ENCODE measurements at regions not wholly inside any gene's neighbourhood (a gene's known extent, or its start where the extent isn't known, plus 50 kb on each side); places are given as distances from the start of the nearest gene placed in this dataset.

GRCh38 chr4:136784326-136784725 is 748.0 kb downstream of the PCDH18 start:
- in situ Hi-C loops (cut with HindIII; ENCODE audit: low sequenced_read_pairs) = no loop called here

GRCh38 chr4:136769717-136770116 is 762.6 kb downstream of the PCDH18 start:
- in situ Hi-C loops (cut with HindIII; ENCODE audit: low sequenced_read_pairs) = no loop called here

GRCh38 chr4:136768925-136769275 is 763.4 kb downstream of the PCDH18 start:
- in situ Hi-C loops (cut with HindIII; ENCODE audit: low sequenced_read_pairs) = no loop called here

GRCh38 chr4:136768213-136768924 is 763.9 kb downstream of the PCDH18 start:
- in situ Hi-C loops (cut with HindIII; ENCODE audit: low sequenced_read_pairs) = no loop called here

GRCh38 chr4:136763919-136764318 is 768.4 kb downstream of the PCDH18 start:
- in situ Hi-C loops (cut with HindIII; ENCODE audit: low sequenced_read_pairs) = no loop called here

- in situ Hi-C loops (cut with HindIII; ENCODE audit: low sequenced_read_pairs) = no loop called here
Measured at GRCh38 chr4:136755531-136755916, 776.8 kb downstream of the PCDH18 start.

GRCh38 chr4:136754810-136755530 is 777.3 kb downstream of the PCDH18 start:
- in situ Hi-C loops (cut with HindIII; ENCODE audit: low sequenced_read_pairs) = no loop called here

- in situ Hi-C loops (cut with HindIII; ENCODE audit: low sequenced_read_pairs) = no loop called here
Measured at GRCh38 chr4:136751556-136751955, 780.7 kb downstream of the PCDH18 start.

- in situ Hi-C loops (cut with HindIII; ENCODE audit: low sequenced_read_pairs) = no loop called here
Measured at GRCh38 chr4:136750897-136751296, 781.4 kb downstream of the PCDH18 start.

- in situ Hi-C loops (cut with HindIII; ENCODE audit: low sequenced_read_pairs) = no loop called here
Measured at GRCh38 chr4:136749989-136750388, 782.3 kb downstream of the PCDH18 start.

- in situ Hi-C loops (cut with HindIII; ENCODE audit: low sequenced_read_pairs) = no loop called here
Measured at GRCh38 chr4:136748773-136749172, 783.5 kb downstream of the PCDH18 start.

GRCh38 chr4:136748165-136748564 is 784.1 kb downstream of the PCDH18 start:
- in situ Hi-C loops (cut with HindIII; ENCODE audit: low sequenced_read_pairs) = no loop called here

- in situ Hi-C loops (cut with HindIII; ENCODE audit: low sequenced_read_pairs) = no loop called here
Measured at GRCh38 chr4:136743238-136743637, 789.1 kb downstream of the PCDH18 start.

- in situ Hi-C loops (cut with HindIII; ENCODE audit: low sequenced_read_pairs) = no loop called here
Measured at GRCh38 chr4:136742333-136742732, 790.0 kb downstream of the PCDH18 start.

- in situ Hi-C loops (cut with HindIII; ENCODE audit: low sequenced_read_pairs) = no loop called here
Measured at GRCh38 chr4:136741468-136741867, 790.8 kb downstream of the PCDH18 start.

- in situ Hi-C loops (cut with HindIII; ENCODE audit: low sequenced_read_pairs) = no loop called here
Measured at GRCh38 chr4:136740326-136740725, 792.0 kb downstream of the PCDH18 start.

- in situ Hi-C loops (cut with HindIII; ENCODE audit: low sequenced_read_pairs) = no loop called here
Measured at GRCh38 chr4:136737066-136737465, 795.2 kb downstream of the PCDH18 start.

GRCh38 chr4:136731025-136731424 is 801.3 kb downstream of the PCDH18 start:
- in situ Hi-C loops (cut with HindIII; ENCODE audit: low sequenced_read_pairs) = no loop called here

GRCh38 chr4:136725286-136726081 is 806.8 kb downstream of the PCDH18 start:
- in situ Hi-C loops (cut with HindIII; ENCODE audit: low sequenced_read_pairs) = no loop called here

GRCh38 chr4:136713140-136713539 is 819.2 kb downstream of the PCDH18 start:
- in situ Hi-C loops (cut with HindIII; ENCODE audit: low sequenced_read_pairs) = no loop called here

- in situ Hi-C loops (cut with HindIII; ENCODE audit: low sequenced_read_pairs) = no loop called here
Measured at GRCh38 chr4:136709897-136710296, 822.4 kb downstream of the PCDH18 start.

GRCh38 chr4:136706942-136707341 is 825.4 kb downstream of the PCDH18 start:
- in situ Hi-C loops (cut with HindIII; ENCODE audit: low sequenced_read_pairs) = no loop called here
